ENCODE measurements at regions not wholly inside any gene's neighbourhood (a gene's known extent, or its start where the extent isn't known, plus 50 kb on each side); places are given as distances from the start of the nearest gene placed in this dataset.

GRCh38 chr4:186954956-186955355, 231.3 kb upstream of the FAT1 start:
- FAIRE-seq (no peak), DNase-seq (ENCODE audit: insufficient read length, low spot score) (no peak)
- no peak for TF ChIP-seq CTCF (IDR thresholded peaks at IDR 0.05; ENCODE audit: insufficient read depth, missing control alignments)

- no peak for FAIRE-seq
- no peak for DNase-seq (ENCODE audit: insufficient read length, low spot score)
- no peak for TF ChIP-seq CTCF (IDR thresholded peaks at IDR 0.05; ENCODE audit: insufficient read depth, missing control alignments)
These were observed 234.4 kb upstream of the FAT1 start for GRCh38 chr4:186957952-186958555.

GRCh38 chr4:186958726-186959350, 235.2 kb upstream of the FAT1 start:
- no peak for TF ChIP-seq CTCF (IDR thresholded peaks at IDR 0.05; ENCODE audit: insufficient read depth, missing control alignments)
- no peak for FAIRE-seq

GRCh38 chr4:186979961-186980745, 256.5 kb upstream of the FAT1 start:
- TF ChIP-seq CTCF (IDR thresholded peaks at IDR 0.05; ENCODE audit: insufficient read depth, missing control alignments), result no peak
- DNase-seq (ENCODE audit: insufficient read length, low spot score), result no peak
- FAIRE-seq, result no peak

More at GRCh38 chr4:186958726-186959350, 235.2 kb upstream of the FAT1 start:
- no peak for DNase-seq (ENCODE audit: insufficient read length, low spot score)

GRCh38 chr4:186981161-186981560, 257.5 kb upstream of the FAT1 start:
- DNase-seq (ENCODE audit: insufficient read length, low spot score) (no peak), FAIRE-seq (no peak)
- no peak for TF ChIP-seq CTCF (IDR thresholded peaks at IDR 0.05; ENCODE audit: insufficient read depth, missing control alignments)

GRCh38 chr4:186982160-186982559, 258.5 kb upstream of the FAT1 start:
- no peak for TF ChIP-seq CTCF (IDR thresholded peaks at IDR 0.05; ENCODE audit: insufficient read depth, missing control alignments)
- FAIRE-seq (no peak), DNase-seq (ENCODE audit: insufficient read length, low spot score) (no peak)
